Medulla oblongata (tissue), 1 donor: ENCODE measurements at regions not wholly inside any gene's neighbourhood (a gene's known extent, or its start where the extent isn't known, plus 50 kb on each side); places are given as distances from the start of the nearest gene placed in this dataset.
A peak's percentile ranks its signal among the peaks of the same experiment; 100 is the strongest.
"Not testable (repeated sequence)": the region's sequence is repeated elsewhere in the genome, so short reads cannot be mapped to it uniquely, and the experiment has no call there.

Source experiments
- DNase-seq: peaks from one replicate; pipeline ENCODE4 v3.0.0-alpha.2; 2015; ENCODE audit errors: extremely low spot score

DNA sequence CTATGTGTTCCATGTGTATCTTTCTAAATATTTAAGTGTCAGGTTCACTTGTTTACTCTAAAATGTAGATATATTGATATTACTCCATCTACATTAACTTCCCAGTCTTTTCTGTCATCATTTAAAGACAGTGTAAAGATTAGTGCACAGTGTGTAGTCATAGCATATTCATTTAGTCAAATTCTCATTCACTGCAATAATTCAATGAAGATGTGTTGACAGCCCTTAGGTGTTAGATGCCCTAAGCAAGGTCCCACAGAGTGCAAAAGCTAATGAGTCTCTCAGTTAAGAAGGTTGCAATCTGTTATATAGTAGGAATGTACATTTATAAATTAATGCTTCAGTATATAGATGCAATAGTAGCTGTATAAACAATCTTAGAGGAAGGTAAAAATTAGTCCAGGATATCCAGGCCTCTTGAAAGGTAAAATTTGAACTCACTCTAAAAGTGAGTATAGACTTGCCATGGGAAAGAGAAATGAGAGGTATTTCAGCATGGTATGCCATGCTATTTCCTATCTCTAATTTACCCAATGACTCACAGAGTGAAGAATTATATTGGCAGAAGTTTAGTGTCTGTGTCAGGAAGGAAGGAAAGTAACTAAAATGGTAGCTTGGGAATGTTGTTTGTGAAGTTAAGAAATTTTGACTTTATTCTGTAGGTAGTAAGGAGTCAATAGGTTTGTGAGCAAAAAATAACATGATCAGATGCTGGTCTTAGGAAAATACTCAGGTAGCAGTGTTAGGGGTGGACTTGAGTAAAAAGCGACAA, 969.9 kb upstream of the CITED2 start:
- no peak for DNase-seq

DNA sequence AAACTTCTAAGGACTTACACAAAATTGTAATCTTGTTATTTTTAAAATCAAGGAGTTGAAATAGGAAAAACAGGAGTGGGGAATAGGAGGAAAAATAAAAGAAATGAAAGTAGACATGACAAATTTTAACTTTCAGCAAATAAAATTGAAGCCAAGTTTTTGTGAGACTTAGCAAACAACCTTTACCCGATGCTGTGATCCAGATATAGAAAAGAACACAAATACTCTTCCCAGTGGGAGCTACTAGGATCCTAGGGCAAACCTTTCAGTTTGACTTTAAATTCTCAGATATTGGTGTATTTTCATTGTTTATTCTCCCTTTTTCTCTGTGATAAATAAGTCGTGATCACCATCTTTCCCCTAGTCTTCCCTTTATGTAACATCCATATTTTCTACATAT, 968.7 kb upstream of the CITED2 start:
- no peak for DNase-seq

DNA sequence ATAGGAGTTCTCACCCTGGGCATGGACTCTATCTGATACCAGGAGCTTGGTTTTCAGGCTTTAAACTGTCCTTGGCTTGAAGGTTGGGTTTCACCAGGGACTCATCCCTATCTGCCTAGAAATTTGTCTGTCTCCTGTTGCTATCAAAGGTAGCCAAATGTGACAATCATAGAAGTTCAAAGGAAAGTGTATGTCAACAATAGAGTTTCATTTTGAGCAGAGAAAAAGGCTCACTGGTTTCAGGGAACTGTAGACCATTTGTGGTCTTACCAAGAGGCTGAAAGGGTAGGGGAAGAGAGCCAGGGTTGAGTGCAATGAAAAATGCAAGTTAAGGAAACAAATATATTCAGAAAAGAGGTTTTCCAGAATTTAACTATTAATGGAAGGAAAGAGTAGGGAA, 966.8 kb upstream of the CITED2 start:
- no peak for DNase-seq

DNA sequence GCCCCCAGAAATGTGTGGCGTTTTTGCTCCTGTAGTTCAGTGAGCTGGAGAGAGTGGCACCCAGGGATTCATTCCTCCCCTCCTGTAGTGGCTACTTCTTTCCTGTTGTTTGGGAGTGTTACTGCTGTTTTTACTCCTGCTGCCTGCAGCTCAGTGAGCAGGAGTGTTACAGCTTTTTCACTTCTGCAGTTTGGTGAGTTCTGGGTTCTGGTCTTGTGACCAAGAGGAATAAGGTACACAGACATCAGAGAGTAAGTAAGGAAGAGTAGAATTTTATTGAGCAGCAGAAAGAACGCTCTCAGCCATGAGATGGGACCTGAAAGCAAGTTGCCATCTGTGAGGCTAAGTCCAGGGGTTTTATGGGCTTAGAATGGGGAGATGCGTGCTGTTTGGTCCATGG, 966.3 kb upstream of the CITED2 start:
- no peak for DNase-seq

GRCh38 chr6:140339084-140339483, 964.6 kb upstream of the CITED2 start:
- DNase-seq: not testable (repeated sequence)

DNA sequence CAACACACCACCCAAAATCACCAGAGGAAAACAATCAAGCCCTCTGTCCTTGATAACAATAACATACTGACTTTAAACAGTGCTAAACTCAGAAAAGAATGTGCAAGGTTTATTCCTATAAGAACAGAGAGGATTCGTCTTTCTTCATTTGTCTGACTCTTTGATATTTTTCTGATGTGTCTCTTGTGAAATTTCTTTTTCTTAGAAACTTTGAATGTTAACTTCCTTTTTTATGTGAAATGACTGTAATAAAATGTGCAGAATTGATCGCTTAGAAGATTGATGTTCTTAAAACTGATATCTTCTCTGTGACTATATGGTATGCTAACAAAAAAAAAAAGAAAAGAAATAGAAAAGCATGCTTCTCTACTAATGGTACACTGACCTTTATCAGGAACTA, 947.4 kb upstream of the CITED2 start:
- DNase-seq: peak; percentile 10

GRCh38 chr6:140320081-140321080, 945.9 kb upstream of the CITED2 start:
- peak; percentile 39 for DNase-seq

DNA sequence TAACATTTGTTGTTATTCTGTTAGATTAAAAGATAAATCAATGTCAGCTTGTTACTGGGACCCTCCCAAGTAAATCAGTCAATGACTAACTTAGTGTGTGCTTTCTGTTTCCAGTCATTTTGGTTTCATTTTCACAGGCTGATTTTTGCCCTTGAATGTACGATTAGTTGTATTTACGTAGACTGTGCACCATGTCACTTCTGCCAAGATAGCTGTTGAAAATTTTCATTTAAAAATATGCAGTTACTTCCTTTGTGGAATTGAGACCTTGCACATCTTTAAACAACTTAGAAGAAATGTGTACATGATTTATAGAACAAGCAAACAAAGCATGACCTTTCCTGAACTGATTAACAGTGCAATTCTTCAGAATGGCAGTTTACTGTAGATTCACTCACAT, 944.8 kb upstream of the CITED2 start:
- DNase-seq: peak; percentile 4

- no peak for DNase-seq
Measured at GRCh38 chr6:140318408-140318807, 944.0 kb upstream of the CITED2 start.

DNA sequence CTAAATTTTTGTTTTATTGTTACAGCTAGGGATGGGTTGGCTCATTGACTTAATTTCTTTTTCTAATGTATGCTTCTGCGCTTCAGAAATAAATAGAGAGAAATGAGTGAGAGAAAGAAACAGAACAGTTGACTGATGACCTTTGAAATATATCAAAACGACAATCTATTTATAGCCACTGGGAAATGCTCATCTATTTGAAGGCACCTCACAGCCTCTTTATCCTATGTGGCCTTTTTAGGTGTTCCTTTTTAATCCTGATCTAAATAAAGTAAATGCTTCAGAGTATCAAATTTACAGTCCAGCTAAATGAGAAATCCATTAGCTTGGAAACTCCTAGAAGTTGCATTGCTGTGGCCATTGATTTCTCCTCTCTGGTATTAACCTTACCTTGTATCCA, 943.5 kb upstream of the CITED2 start:
- DNase-seq: no peak

- DNase-seq: no peak
Measured at GRCh38 chr6:140316966-140317365, 942.5 kb upstream of the CITED2 start.

DNA sequence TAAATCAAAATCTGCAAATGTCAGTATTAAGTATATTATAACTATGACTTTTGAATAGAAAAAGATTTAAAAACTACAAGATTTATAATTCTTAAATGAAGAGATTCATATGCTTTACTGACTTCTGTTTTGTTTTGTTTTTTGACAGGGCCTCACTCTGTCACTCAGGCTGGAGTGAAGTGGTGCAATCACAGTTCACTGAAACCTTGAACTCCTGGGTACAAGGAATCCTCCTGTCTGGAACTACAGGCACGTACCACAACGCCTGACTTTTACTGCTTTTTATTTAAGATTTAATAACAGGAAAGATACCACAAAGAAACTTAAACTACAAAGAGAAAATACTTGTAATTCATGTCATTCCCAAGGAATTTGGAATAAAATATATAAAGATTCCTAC, 940.2 kb upstream of the CITED2 start:
- DNase-seq: no peak

- no peak for DNase-seq
Measured at GRCh38 chr6:140311146-140311545, 936.7 kb upstream of the CITED2 start.

DNA sequence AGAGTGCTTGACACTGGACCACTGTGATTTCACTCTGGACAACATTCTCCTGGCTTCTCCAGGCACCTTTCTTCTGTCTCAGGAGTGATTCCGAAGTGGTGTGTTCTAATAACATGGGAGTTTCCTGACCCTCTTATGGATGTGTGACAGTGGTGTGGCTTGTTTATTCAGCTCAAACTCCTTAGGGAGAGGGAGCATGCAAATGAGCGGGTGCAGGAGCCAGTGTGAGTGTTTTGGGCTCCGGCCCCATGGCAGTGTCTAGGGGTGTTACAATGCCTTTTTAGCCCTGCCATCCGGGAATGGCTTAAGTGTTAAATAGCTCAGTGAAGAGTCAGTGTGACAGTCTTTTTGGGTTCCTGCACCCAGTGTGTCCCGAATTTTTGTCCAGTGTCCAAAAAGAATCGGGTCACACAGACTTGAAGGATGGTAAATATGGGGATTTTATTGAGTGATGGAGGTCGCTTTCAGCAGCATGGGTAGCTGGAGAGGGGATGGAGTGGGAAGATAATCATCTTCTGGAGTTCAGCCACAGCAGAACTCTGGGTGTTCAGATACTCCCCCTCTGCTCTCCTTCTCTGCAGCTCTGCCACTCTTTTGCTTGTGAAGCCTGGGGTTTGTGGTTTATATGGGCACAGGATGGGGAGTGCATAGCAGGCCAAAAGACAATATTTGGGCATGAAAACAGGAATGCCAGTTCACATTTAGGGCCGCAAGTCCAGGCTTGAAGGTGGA, 928.9 kb upstream of the CITED2 start:
- DNase-seq: no peak

GRCh38 chr6:140300331-140300730, 925.9 kb upstream of the CITED2 start:
- no peak for DNase-seq

- DNase-seq: no peak
Measured at GRCh38 chr6:140289186-140289585, 914.7 kb upstream of the CITED2 start.

DNA sequence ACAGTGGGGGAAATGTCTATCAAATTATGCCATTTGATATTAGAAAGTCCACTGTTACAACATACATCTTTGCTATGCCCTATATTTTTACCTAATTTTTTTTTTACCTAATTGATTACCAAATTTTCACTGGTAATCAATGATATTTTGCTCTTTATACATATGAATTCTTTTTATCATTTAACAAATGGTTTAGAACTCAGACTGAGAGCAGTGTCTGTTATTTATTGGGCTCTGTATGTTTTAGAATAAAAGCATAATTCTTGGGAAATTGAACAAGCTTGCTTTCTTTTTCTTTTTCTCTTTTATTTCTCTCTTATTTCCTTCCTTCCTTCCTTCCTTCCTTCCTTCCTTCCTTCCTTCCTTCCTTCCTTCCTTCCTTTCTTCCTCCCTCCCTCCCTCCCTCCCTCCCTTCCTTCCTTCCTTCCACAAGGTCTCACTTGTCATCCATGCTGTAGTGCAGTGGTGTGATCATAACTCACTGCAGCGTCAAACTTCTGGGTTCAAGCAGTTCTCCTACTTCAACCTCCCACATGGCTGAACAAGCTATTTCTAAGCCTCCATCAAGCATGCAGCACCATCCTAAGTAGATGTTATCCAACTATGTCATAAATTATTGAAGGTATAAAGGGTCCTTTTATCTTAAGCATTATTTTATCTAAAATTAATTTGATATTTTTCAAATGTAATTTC, 911.7 kb upstream of the CITED2 start:
- no peak for DNase-seq

GRCh38 chr6:140285471-140285870, 911.0 kb upstream of the CITED2 start:
- no peak for DNase-seq

GRCh38 chr6:140284871-140285270, 910.4 kb upstream of the CITED2 start:
- no peak for DNase-seq

- no peak for DNase-seq
Measured at GRCh38 chr6:140283197-140283596, 908.7 kb upstream of the CITED2 start.

- no peak for DNase-seq
Measured at GRCh38 chr6:140281767-140282166, 907.3 kb upstream of the CITED2 start.

DNA sequence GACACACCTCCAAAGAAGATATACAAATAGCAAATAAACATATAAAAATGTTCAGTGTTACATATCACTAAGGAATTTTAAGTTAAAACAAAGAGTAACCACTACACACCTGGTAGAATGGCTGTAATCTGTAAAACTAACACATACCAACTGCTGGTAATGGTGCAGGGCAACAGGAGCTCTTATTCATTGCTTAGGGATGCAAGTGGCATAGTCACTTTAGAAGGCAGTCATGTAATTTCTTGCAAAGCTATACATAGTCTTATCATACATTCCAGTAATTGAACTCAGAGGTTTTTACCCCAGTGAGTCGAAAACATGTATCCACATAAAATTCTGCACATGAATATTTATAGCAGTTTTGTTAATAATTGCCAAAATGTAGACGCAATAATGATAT, 906.8 kb upstream of the CITED2 start:
- no peak for DNase-seq
